Activated CD4-positive, alpha-beta T cell treated with anti-CD3 and anti-CD28 coated beads for 36 hours (primary cell): ENCODE measurements at regions not wholly inside any gene's neighbourhood (a gene's known extent, or its start where the extent isn't known, plus 50 kb on each side); places are given as distances from the start of the nearest gene placed in this dataset.
A peak's percentile ranks its signal among the peaks of the same experiment; 100 is the strongest.
"Not testable (repeated sequence)": the region's sequence is repeated elsewhere in the genome, so short reads cannot be mapped to it uniquely, and the experiment has no call there.

ENCODE experiments used
- ATAC-seq: fragments of 200-7000 bp; cut with Tn5 transposase; one replicate; pipeline ENCODE4 v1.10.0; 2021; ENCODE audit warnings: mild to moderate bottlenecking, moderate library complexity
- CTCF ChIA-PET: fragments of 350-600 bp; sonication (Branson Sonifier 250); formaldehyde crosslinking; loops from one replicate; lab custom pipeline; 2021; ENCODE audit warnings: antibody characterized with exemption; lab: Charles Lee
- POLR2A ChIA-PET: fragments of 350-600 bp; sonication (Branson Sonifier 250); formaldehyde crosslinking; loops from one replicate; lab custom pipeline; 2021; ENCODE audit warnings: antibody characterized with exemption, inconsistent platforms; lab: Charles Lee
- DNase-seq: peaks from one replicate; pipeline ENCODE4 v3.0.0-alpha.2; 2020
- H3K27ac Mint-ChIP-seq: one replicate; pipeline ENCODE4 v1.8.0; 2021; ENCODE audit warnings: mixed read lengths
- H3K27me3 Mint-ChIP-seq: one replicate; pipeline ENCODE4 v1.8.0; 2021; ENCODE audit warnings: mixed read lengths
- H3K36me3 Mint-ChIP-seq: one replicate; pipeline ENCODE4 v1.8.0; 2021; ENCODE audit warnings: low read depth, mixed read lengths
- H3K4me1 Mint-ChIP-seq: one replicate; pipeline ENCODE4 v1.8.0; 2021; ENCODE audit warnings: mixed read lengths
- H3K4me3 Mint-ChIP-seq: one replicate; pipeline ENCODE4 v1.8.0; 2021; ENCODE audit warnings: mild to moderate bottlenecking, moderate library complexity, mixed read lengths
- H3K9me3 Mint-ChIP-seq: one replicate; pipeline ENCODE4 v1.8.0; 2021; ENCODE audit warnings: low read depth, mixed read lengths
- intact Hi-C, 2 experiments: fragments of 100-400 bp; cut with DNase I in 1 of 2; cut with micrococcal nuclease in 1 of 2; formaldehyde crosslinking; loops; one replicate each; pipeline versions ENCODE4 v1.14.2 to v1.15.1; 2022 to 2024; cut with DNase I, micrococcal nuclease

DNA sequence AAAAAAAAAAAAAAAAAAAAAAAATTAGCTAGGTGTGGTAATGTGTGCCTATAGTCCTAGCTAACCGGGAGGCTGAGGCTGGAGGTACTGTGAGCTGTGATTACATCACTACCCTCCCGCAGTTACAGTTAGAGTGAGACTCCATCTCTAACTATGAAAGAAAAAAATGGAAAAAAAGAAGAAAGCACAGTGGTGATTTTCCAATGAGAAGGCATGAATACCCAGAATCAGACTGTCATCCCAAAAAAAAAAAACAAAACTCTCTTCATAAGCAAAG, 269.9 kb upstream of the MKLN1 start:
- intact Hi-C loops = no loop called here
- Mint-ChIP-seq H3K27me3 (no peaks in the 10 kb centered on the region), H3K9me3 (no peaks in the 10 kb centered on the region), H3K36me3 (peaks cover 26% of the 10 kb centered on the region), H3K4me1 (peaks cover 59% of the 10 kb centered on the region), H3K4me3 (peak overlapping the region; percentile 31), H3K27ac (peak overlapping the region; percentile 76)
- DNase-seq = peak; percentile 60
- ChIA-PET CTCF (interaction anchor here (0.6 to 5.7 kb wide), 10 partner anchors 11 to 276 kb away, joined by 3 to 35 read pairs (median 3); no protein-coding TSS in a partner anchor), POLR2A (interaction anchor here (0.6 to 1.3 kb wide), 7 partner anchors 11 to 753 kb away, joined by 3 to 6 read pairs (median 5); no protein-coding TSS in a partner anchor)
- ATAC-seq = peak; percentile 92

DNA sequence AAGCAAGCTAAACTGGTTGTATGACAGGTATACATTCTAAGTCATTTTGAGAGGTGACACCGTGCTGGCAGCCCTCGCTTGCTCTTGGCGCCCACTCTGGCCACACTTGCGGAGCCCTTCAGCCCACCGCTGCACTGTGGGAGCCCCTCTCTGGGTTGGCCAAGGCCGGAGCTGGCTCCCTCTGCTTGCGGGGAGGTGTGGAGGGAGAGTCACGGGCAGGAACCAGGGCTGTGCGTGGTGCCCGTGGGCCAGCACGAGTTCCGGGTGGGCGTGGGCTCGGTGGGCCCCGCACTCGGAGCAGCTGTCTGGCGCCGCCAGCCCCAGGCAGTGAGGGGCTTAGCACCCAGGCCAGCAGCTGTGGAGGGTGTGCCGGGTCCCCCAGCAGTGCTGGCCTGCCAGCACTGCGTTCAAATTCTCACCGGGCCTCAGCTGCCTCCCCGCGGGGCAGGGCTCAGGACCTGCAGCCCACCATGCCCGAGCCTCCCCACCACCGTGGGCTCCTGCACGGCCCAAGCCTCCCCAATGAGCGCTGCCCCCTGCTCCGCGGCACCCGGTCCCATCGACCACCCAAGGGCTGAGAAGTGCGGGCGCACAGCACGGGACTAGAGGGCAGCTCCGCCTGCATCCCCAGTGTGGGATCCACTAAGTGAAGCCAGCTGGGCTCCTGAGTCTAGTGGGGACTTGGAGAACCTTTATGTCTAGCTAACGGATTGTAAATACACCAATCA, 269.0 kb upstream of the MKLN1 start:
- H3K27me3 Mint-ChIP-seq, ATAC-seq, intact Hi-C loops, H3K9me3 Mint-ChIP-seq, H3K4me3 Mint-ChIP-seq, DNase-seq: not testable (repeated sequence)
- ChIA-PET POLR2A (interaction anchor here (0.9 to 1.3 kb wide), 4 partner anchors 10 to 149 kb away, joined by 3 to 6 read pairs (median 4); no protein-coding TSS in a partner anchor), CTCF (interaction anchor here (0.6 to 5.7 kb wide), 7 partner anchors 10 to 366 kb away, joined by 3 to 35 read pairs (median 3); no protein-coding TSS in a partner anchor)
- H3K36me3 Mint-ChIP-seq = peaks cover 27% of the 10 kb centered on the region
- peaks cover 63% of the 10 kb centered on the region for H3K4me1 Mint-ChIP-seq
- H3K27ac Mint-ChIP-seq = peak overlapping the region; percentile 76

DNA sequence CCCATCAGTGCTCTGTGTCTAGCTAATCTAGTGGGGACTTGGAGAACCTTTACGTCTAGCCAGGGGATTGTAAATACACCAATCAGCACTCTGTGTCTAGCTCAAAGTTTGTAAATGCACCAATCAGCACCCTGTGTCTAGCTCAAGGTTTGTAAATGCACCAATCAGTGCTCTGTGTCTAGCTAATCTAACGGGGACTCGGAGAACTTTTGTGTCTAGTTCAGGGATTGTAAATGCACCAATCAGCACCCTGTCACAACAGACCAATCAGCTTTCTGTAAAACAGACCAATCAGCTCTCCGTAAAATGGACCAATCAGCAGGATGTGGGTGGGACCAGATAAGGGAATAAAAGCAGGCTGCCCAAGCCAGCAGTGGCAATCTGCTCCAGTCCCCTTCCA, 268.3 kb upstream of the MKLN1 start:
- H3K9me3 Mint-ChIP-seq, ATAC-seq, H3K27me3 Mint-ChIP-seq, DNase-seq, intact Hi-C loops: not testable (repeated sequence)
- H3K36me3 Mint-ChIP-seq = peaks cover 22% of the 10 kb centered on the region
- peak overlapping the region; percentile 75 for H3K27ac Mint-ChIP-seq
- peak overlapping the region; percentile 8 for H3K4me3 Mint-ChIP-seq
- peaks cover 65% of the 10 kb centered on the region for H3K4me1 Mint-ChIP-seq
- CTCF ChIA-PET = interaction anchor here (0.6 to 5.7 kb wide), 5 partner anchors 9 to 366 kb away, joined by 3 to 35 read pairs (median 3); no protein-coding TSS in a partner anchor
- POLR2A ChIA-PET = interaction anchor here (0.9 kb wide), 2 partner anchors 10 to 150 kb away, joined by 3 read pairs; no protein-coding TSS in a partner anchor

DNA sequence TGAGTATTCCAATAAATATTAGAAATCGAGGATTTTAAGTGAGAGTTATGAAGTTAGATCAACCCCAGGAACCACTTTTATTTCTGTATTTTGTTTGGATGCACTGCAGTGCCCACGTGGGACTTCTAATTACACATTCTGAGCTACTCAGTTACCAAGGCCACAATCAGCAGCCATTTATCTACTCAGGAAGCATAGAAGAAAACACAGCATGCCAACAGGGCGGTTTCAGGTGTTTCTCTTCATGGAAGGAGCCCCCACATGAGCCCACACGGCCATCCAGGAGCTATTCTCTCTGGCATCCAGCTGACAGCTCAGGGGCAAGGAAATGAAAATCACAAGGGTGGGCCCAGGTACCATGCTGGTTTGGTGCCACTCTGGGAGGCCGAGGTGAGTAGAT, 266.5 kb upstream of the MKLN1 start:
- intact Hi-C loops = no loop called here
- H3K36me3 Mint-ChIP-seq = peaks cover 21% of the 10 kb centered on the region
- no peaks in the 10 kb centered on the region for H3K27me3 Mint-ChIP-seq
- H3K27ac Mint-ChIP-seq = peak overlapping the region; percentile 51
- no peak for DNase-seq
- no peak overlapping the region for H3K4me3 Mint-ChIP-seq
- ChIA-PET CTCF (interaction anchor here (0.6 to 1.7 kb wide), 6 partner anchors 19 to 447 kb away, joined by 3 to 4 read pairs (median 3); no protein-coding TSS in a partner anchor), POLR2A (no interaction called here)
- no peaks in the 10 kb centered on the region for H3K9me3 Mint-ChIP-seq
- no peak for ATAC-seq
- H3K4me1 Mint-ChIP-seq = peaks cover 63% of the 10 kb centered on the region

DNA sequence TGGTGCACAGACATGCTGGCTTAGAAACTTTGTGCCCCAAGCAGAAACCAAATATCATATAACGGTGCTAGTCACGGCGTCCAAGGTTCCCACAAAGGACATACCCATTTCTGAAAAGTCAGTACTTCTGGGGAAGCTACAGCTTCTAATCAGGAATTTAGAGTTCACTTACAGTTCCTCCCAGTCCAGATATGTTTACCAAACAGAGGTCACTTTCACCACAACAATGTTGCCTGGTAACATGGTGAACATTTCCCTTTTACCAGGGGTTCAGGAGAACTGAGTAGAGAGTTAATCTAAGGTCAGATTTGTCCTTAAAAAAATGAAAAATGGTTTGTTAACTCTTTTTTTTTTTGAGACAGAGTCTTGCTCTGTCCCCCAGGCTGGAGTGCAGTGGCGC, 265.9 kb upstream of the MKLN1 start:
- intact Hi-C loops = no loop called here
- Mint-ChIP-seq H3K36me3 (peaks cover 23% of the 10 kb centered on the region), H3K27ac (no peak overlapping the region)

DNA sequence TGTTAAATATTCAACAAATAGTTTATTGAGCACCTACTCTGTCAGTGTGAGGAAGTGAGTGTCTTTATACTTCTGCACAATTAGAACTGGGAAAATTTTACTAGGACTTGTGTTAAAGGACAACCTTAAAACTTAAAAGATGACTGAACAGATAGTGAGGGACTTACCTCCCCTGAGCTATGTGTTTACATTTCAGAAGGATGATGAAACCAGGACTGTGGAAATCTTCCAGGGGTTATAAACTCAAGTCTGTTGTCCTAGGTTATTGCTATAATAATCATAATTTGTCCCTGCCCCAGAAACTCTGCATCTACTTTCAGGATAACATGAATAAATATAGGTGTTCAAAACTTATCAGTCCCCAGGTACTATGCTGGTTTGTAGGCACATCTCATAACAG, 261.0 kb upstream of the MKLN1 start:
- ATAC-seq = no peak
- intact Hi-C loops = loop anchor here (5.0 kb wide), 4 partner anchors 121 to 301 kb away; partner anchors contain the start of gene MKLN1 (in 2 of the 2)
- peaks cover 10% of the 10 kb centered on the region for H3K36me3 Mint-ChIP-seq
- no peaks in the 10 kb centered on the region for H3K27me3 Mint-ChIP-seq
- peak overlapping the region; percentile 45 for H3K27ac Mint-ChIP-seq
- DNase-seq = no peak
- CTCF ChIA-PET = interaction anchor here (1.0 to 4.4 kb wide), 2 partner anchors 9 to 234 kb away, joined by 4 to 35 read pairs; no protein-coding TSS in a partner anchor
- H3K4me1 Mint-ChIP-seq = peaks cover 62% of the 10 kb centered on the region
- POLR2A ChIA-PET = no interaction called here
- no peaks in the 10 kb centered on the region for H3K9me3 Mint-ChIP-seq
- H3K4me3 Mint-ChIP-seq = no peak overlapping the region

More for the DNA sequence above, 265.9 kb upstream of the MKLN1 start:
- no peaks in the 10 kb centered on the region for H3K27me3 Mint-ChIP-seq
- H3K4me3 Mint-ChIP-seq = no peak overlapping the region
- H3K4me1 Mint-ChIP-seq = peaks cover 62% of the 10 kb centered on the region
- POLR2A ChIA-PET = no interaction called here
- CTCF ChIA-PET = interaction anchor here (0.6 to 1.7 kb wide), 5 partner anchors 29 to 447 kb away, joined by 3 to 4 read pairs (median 3); no protein-coding TSS in a partner anchor
- H3K9me3 Mint-ChIP-seq = no peaks in the 10 kb centered on the region
- ATAC-seq (no peak), DNase-seq (no peak)

DNA sequence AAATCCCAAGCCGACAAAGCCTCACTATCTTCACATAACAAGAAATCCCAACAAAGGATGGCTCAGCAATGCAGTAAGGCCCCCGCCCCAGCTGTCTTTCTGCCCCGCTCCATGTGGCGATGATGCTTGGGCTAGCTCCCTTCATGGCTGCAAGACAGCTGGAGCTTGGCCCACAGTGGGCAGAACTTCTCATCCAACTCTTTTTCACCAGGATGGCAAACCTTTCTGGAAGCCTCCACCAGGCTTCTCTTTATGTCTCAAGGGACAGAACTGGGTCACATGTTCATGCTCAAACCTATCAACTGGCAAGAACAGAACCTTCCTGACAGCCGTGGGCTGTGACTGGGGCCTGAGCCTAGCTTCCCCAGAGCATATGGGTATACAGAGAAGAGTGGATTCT, 260.5 kb upstream of the MKLN1 start:
- Mint-ChIP-seq H3K4me1 (peaks cover 68% of the 10 kb centered on the region), H3K9me3 (no peaks in the 10 kb centered on the region), H3K36me3 (peaks cover 8% of the 10 kb centered on the region), H3K27me3 (no peaks in the 10 kb centered on the region), H3K4me3 (no peak overlapping the region), H3K27ac (peak overlapping the region; percentile 69)
- ATAC-seq (no peak), DNase-seq (no peak)
- intact Hi-C loops = loop anchor here (5.0 kb wide), 4 partner anchors 120 to 300 kb away; partner anchors contain the start of gene MKLN1 (in 2 of the 2)
- ChIA-PET POLR2A (interaction anchor here (0.5 to 0.7 kb wide), 2 partner anchors 11 to 107 kb away, joined by 4 to 11 read pairs; no protein-coding TSS in a partner anchor), CTCF (interaction anchor here (1.0 to 4.4 kb wide), 4 partner anchors 10 to 235 kb away, joined by 4 to 35 read pairs (median 6); no protein-coding TSS in a partner anchor)

DNA sequence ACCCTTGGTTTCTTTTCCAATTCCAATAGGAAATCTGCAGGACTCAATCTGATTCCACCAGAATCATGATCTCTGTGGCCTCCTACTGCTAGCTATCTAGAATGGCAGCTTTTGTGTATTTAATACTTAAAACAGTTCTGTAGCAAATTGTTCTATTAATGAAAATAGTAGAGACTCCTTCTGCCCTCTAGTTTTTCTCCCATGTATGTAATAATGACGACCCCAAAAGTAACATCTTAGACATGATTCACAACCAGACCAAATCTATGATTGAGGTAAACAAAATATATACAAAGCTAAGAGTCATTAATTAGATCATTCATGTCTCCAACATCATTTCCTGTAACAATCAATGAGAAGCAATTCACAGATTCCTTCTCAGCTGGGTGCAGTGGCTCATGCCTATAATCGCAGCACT, 259.1 kb upstream of the MKLN1 start:
- Mint-ChIP-seq H3K9me3 (no peaks in the 10 kb centered on the region), H3K4me1 (peaks cover 74% of the 10 kb centered on the region), H3K27ac (peak overlapping the region; percentile 78), H3K36me3 (peaks cover 12% of the 10 kb centered on the region), H3K27me3 (no peaks in the 10 kb centered on the region), H3K4me3 (no peak overlapping the region)
- ATAC-seq (peak; percentile 10), DNase-seq (no peak)
- intact Hi-C loops = loop anchor here (1.0 to 5.0 kb wide), 10 partner anchors 38 to 445 kb away; partner anchors contain the start of gene MKLN1 (in 2 of the 2)
- POLR2A ChIA-PET = interaction anchor here (0.5 to 1.5 kb wide), 7 partner anchors 10 to 175 kb away, joined by 3 to 9 read pairs (median 5); no protein-coding TSS in a partner anchor
- CTCF ChIA-PET = interaction anchor here (0.6 to 4.4 kb wide), 34 partner anchors 11 to 444 kb away, joined by 3 to 35 read pairs (median 4); no protein-coding TSS in a partner anchor

DNA sequence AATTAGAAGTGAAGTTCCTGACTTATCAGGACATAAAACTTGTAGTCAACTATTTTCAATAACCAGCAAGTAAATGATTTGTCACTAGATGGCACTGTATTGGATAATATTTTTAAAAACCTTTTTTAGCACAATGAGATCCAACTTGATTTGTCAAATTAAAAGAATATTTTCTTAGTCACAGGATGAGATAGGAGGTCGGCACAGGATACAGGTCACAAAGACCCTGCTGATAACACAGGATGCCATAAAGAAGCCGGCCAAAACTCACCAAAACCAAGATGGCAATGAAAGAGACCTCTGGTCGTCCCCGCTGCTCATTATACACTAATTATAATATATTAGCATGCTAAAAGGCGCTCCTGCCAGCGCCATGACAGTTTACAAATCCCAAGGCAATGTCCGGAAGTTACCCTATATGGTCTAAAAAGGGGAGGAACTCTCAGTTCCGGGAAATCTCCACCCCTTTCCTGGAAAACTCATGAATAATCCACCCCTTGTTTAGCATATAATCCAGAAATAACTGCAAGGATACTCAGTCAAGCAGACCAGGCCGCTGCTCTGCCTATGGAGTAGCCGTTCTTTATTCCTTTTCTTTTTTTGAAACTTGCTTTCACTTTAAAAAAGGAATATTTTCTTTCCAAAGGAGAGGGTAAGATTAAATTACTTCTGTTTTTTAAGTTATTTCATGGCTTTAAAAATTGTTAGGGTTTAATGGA, 255.7 kb upstream of the MKLN1 start:
- Mint-ChIP-seq H3K27ac (peak overlapping the region; percentile 70), H3K27me3 (no peaks in the 10 kb centered on the region), H3K4me1 (peaks cover 78% of the 10 kb centered on the region), H3K36me3 (peaks cover 31% of the 10 kb centered on the region), H3K9me3 (no peaks in the 10 kb centered on the region), H3K4me3 (no peak overlapping the region)
- CTCF ChIA-PET = interaction anchor here (1.0 to 1.1 kb wide), 2 partner anchors 151 to 429 kb away, joined by 3 to 4 read pairs; no protein-coding TSS in a partner anchor
- no peak for ATAC-seq
- peak; percentile 22 for DNase-seq
- intact Hi-C loops = no loop called here
- POLR2A ChIA-PET = no interaction called here

DNA sequence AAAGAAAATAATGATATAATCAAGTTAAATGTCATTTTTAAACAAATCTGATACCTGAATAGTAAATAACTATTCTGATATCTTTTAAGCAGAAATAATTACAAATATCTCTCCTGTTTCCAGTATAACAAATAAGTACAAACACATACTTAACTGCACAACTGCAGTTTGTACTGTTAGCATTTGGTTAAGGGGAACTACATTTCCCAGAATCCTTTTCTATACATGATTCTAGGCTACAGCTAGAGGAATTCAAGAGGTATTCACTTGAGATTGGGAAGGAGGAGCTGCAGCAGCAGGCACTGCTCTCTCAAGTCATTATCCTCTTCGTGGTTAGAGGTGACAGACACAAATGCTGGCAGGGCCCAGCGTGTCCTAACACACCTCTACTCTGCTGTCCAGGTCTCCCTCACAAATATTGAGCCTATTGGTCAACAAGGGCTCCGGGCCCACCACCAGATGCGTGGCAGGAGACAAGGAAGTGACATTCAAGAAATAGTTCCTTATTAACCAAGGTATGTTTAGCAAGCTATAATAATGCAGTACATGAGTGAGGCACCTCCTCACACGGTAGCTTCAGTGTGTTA, 255.1 kb upstream of the MKLN1 start:
- ChIA-PET POLR2A (interaction anchor here (0.5 to 0.6 kb wide), 2 partner anchors 94 to 111 kb away, joined by 3 to 4 read pairs; no protein-coding TSS in a partner anchor), CTCF (interaction anchor here (0.6 to 1.0 kb wide), 2 partner anchors 123 to 187 kb away, joined by 3 read pairs; no protein-coding TSS in a partner anchor)
- DNase-seq = no peak
- Mint-ChIP-seq H3K36me3 (peaks cover 31% of the 10 kb centered on the region), H3K27ac (peak overlapping the region; percentile 67), H3K4me1 (peaks cover 75% of the 10 kb centered on the region), H3K9me3 (no peaks in the 10 kb centered on the region), H3K4me3 (no peak overlapping the region), H3K27me3 (no peaks in the 10 kb centered on the region)
- ATAC-seq = peak; percentile 24
- intact Hi-C loops = no loop called here
